ENCODE measurements at regions not wholly inside any gene's neighbourhood (a gene's known extent, or its start where the extent isn't known, plus 50 kb on each side); places are given as distances from the start of the nearest gene placed in this dataset.

DNA sequence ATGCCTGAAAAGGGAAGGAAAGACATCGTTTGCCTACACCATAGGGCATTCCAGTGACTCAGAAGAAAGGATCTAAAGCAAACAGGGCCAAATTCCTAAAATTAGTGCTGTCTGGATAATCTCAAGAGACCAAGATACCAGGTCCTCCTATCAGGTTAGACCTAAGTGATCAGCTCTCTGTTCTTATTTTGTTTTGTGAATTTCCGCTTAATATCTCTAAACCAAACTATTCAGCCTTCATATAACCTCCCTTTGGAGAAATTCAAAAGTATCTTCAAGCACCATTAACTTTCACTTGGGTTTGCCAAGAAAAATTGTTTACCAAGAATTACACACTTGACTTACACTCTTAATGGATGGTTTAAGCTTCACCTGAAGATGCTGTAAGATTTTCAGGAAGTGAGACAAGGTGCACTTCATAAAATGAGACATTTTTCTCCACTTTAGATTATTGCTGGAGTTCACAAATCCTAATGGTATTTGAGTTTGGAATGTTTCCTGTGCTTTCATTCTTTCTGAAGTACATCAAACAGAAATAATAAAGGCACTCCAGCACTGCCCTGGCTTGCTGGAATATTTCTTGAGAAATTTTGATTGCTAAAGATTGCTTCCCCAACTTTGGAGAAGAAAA lies 376.1 kb downstream of the LMO7 start (continued):
- no peak for TF ChIP-seq RXRA (IDR thresholded peaks at IDR 0.05)
- no peak for TF ChIP-seq FOXA2 (IDR thresholded peaks at IDR 0.05)
- TF ChIP-seq, protein P1, sequence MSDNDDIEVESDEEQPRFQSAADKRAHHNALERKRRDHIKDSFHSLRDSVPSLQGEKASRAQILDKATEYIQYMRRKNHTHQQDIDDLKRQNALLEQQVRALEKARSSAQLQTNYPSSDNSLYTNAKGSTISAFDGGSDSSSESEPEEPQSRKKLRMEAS (IDR thresholded peaks at IDR 0.05): no peak

DNA sequence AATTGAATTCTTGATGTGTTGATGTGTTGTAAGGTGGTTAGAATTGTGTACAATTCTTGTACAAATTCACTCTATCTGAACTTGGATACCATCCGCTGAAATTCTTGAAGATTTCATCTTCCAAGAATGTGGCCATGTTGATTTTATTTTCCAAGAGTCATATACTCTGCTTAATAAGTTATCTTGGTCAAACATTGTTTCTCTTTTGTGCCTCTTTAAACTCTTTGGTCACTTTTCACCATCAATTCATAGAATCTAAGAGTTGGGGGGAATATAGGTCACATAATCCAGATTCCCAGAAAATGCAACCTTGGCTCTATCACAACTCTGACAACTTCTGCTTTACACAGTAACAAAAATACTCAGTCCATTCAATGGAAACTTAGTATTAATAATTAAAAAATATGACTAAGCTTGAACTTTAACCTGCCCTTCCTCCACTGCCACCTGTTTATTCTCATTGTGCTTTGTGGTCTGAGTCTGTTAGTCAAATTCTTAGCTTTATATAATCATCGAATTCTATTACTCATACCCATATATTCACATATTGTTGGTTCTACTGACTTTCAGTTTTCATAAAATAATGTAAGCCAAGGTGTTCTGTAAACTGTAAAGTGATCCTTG lies 373.2 kb downstream of the LMO7 start:
- Histone ChIP-seq H3K4me3 (ENCODE audit: low read depth in 1 of 3, low read length in 3 of 3) (no peak overlapping the region), H3K9me3 (ENCODE audit: control insufficient read depth in 4 of 4, low read length in 3 of 4) (no peaks in the 10 kb centered on the region), H3K4me1 (ENCODE audit: control insufficient read depth in 4 of 4, insufficient read depth in 4 of 4, low read length in 3 of 4) (no peaks in the 10 kb centered on the region), H3K27me3 (ENCODE audit: control insufficient read depth in 4 of 4, insufficient read depth in 4 of 4, low read length in 3 of 4) (peaks cover 0 to under 1% (median 0%) of the 10 kb centered on the region in 4 donors), H3K9ac (ENCODE audit: low read depth in 1 of 2, low read length in 2 of 2) (no peak overlapping the region), H3K36me3 (ENCODE audit: control insufficient read depth in 4 of 4, insufficient read depth in 3 of 4, low read depth in 1 of 4, low read length in 3 of 4) (no peaks in the 10 kb centered on the region), H3K27ac (ENCODE audit: low read depth in 1 of 2, low read length in 2 of 2) (no peak overlapping the region)
- no peak for DNase-seq (ENCODE audit: low spot score)
- no peak for TF ChIP-seq JUND (IDR thresholded peaks at IDR 0.05)
- TF ChIP-seq, protein P2, sequence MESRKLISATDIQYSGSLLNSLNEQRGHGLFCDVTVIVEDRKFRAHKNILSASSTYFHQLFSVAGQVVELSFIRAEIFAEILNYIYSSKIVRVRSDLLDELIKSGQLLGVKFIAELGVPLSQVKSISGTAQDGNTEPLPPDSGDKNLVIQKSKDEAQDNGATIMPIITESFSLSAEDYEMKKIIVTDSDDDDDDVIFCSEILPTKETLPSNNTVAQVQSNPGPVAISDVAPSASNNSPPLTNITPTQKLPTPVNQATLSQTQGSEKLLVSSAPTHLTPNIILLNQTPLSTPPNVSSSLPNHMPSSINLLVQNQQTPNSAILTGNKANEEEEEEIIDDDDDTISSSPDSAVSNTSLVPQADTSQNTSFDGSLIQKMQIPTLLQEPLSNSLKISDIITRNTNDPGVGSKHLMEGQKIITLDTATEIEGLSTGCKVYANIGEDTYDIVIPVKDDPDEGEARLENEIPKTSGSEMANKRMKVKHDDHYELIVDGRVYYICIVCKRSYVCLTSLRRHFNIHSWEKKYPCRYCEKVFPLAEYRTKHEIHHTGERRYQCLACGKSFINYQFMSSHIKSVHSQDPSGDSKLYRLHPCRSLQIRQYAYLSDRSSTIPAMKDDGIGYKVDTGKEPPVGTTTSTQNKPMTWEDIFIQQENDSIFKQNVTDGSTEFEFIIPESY (IDR thresholded peaks at IDR 0.05): no peak
- TF ChIP-seq GABPA (IDR thresholded peaks at IDR 0.05 in 1 of 2, conservative IDR thresholded peaks at IDR 0.05 in 1 of 2): no peak
- TF ChIP-seq TAF1 (conservative IDR thresholded peaks at IDR 0.05): no peak
- TF ChIP-seq NR2F2 (IDR thresholded peaks at IDR 0.05): no peak
- TF ChIP-seq FOXA1 (IDR thresholded peaks at IDR 0.05): no peak
- TF ChIP-seq, protein P3, sequence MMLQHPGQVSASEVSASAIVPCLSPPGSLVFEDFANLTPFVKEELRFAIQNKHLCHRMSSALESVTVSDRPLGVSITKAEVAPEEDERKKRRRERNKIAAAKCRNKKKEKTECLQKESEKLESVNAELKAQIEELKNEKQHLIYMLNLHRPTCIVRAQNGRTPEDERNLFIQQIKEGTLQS (IDR thresholded peaks at IDR 0.05): no peak
- TF ChIP-seq, protein P4, sequence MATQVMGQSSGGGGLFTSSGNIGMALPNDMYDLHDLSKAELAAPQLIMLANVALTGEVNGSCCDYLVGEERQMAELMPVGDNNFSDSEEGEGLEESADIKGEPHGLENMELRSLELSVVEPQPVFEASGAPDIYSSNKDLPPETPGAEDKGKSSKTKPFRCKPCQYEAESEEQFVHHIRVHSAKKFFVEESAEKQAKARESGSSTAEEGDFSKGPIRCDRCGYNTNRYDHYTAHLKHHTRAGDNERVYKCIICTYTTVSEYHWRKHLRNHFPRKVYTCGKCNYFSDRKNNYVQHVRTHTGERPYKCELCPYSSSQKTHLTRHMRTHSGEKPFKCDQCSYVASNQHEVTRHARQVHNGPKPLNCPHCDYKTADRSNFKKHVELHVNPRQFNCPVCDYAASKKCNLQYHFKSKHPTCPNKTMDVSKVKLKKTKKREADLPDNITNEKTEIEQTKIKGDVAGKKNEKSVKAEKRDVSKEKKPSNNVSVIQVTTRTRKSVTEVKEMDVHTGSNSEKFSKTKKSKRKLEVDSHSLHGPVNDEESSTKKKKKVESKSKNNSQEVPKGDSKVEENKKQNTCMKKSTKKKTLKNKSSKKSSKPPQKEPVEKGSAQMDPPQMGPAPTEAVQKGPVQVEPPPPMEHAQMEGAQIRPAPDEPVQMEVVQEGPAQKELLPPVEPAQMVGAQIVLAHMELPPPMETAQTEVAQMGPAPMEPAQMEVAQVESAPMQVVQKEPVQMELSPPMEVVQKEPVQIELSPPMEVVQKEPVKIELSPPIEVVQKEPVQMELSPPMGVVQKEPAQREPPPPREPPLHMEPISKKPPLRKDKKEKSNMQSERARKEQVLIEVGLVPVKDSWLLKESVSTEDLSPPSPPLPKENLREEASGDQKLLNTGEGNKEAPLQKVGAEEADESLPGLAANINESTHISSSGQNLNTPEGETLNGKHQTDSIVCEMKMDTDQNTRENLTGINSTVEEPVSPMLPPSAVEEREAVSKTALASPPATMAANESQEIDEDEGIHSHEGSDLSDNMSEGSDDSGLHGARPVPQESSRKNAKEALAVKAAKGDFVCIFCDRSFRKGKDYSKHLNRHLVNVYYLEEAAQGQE (IDR thresholded peaks at IDR 0.05): no peak
- TF ChIP-seq, protein P1 (IDR thresholded peaks at IDR 0.05): no peak
- TF ChIP-seq EGR1 (IDR thresholded peaks at IDR 0.05; ENCODE audit: low read depth in 2 of 2): no peak
- TF ChIP-seq, protein P5, sequence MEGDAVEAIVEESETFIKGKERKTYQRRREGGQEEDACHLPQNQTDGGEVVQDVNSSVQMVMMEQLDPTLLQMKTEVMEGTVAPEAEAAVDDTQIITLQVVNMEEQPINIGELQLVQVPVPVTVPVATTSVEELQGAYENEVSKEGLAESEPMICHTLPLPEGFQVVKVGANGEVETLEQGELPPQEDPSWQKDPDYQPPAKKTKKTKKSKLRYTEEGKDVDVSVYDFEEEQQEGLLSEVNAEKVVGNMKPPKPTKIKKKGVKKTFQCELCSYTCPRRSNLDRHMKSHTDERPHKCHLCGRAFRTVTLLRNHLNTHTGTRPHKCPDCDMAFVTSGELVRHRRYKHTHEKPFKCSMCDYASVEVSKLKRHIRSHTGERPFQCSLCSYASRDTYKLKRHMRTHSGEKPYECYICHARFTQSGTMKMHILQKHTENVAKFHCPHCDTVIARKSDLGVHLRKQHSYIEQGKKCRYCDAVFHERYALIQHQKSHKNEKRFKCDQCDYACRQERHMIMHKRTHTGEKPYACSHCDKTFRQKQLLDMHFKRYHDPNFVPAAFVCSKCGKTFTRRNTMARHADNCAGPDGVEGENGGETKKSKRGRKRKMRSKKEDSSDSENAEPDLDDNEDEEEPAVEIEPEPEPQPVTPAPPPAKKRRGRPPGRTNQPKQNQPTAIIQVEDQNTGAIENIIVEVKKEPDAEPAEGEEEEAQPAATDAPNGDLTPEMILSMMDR (IDR thresholded peaks at IDR 0.05; ENCODE audit: low read depth, low read length, missing input control): no peak
- no peak for TF ChIP-seq FOXA2 (IDR thresholded peaks at IDR 0.05)
- no peak for TF ChIP-seq RAD21 (IDR thresholded peaks at IDR 0.05)
- TF ChIP-seq HNF4A (conservative IDR thresholded peaks at IDR 0.05): no peak
- TF ChIP-seq YY1 (IDR thresholded peaks at IDR 0.05): no peak
- no peak for TF ChIP-seq RXRA (IDR thresholded peaks at IDR 0.05)
- no peak for TF ChIP-seq SP1 (IDR thresholded peaks at IDR 0.05)
- TF ChIP-seq HNF4G (IDR thresholded peaks at IDR 0.05): no peak
- WGBS: 77% methylated on average over 2 of the region's 2 CpGs

Measured in liver (tissue), 8 donors.